ENCODE measurements at regions not wholly inside any gene's neighbourhood (a gene's known extent, or its start where the extent isn't known, plus 50 kb on each side); places are given as distances from the start of the nearest gene placed in this dataset.
"Not testable (repeated sequence)": the region's sequence is repeated elsewhere in the genome, so short reads cannot be mapped to it uniquely, and the experiment has no call there.

GRCh38 chrX:92832750-92833149 is 840.6 kb downstream of the NAP1L3 start:
- TF ChIP-seq, protein P1, sequence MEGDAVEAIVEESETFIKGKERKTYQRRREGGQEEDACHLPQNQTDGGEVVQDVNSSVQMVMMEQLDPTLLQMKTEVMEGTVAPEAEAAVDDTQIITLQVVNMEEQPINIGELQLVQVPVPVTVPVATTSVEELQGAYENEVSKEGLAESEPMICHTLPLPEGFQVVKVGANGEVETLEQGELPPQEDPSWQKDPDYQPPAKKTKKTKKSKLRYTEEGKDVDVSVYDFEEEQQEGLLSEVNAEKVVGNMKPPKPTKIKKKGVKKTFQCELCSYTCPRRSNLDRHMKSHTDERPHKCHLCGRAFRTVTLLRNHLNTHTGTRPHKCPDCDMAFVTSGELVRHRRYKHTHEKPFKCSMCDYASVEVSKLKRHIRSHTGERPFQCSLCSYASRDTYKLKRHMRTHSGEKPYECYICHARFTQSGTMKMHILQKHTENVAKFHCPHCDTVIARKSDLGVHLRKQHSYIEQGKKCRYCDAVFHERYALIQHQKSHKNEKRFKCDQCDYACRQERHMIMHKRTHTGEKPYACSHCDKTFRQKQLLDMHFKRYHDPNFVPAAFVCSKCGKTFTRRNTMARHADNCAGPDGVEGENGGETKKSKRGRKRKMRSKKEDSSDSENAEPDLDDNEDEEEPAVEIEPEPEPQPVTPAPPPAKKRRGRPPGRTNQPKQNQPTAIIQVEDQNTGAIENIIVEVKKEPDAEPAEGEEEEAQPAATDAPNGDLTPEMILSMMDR (IDR thresholded peaks at IDR 0.05), result not testable (repeated sequence)
- TF ChIP-seq POLR2A (IDR thresholded peaks at IDR 0.05), result not testable (repeated sequence)
